Fibroblast of villous mesenchyme (primary cell): ENCODE measurements at regions not wholly inside any gene's neighbourhood (a gene's known extent, or its start where the extent isn't known, plus 50 kb on each side); places are given as distances from the start of the nearest gene placed in this dataset.

Experiments
- DNase-seq: peaks from one replicate; pipeline ENCODE4 v3.0.0-alpha.2; 2010; ENCODE audit warnings: low read depth
- H3K4me3 ChIP-seq: 2 replicates; pipeline ENCODE4 v1.5.1; 2011; ENCODE audit warnings: low read depth, mild to moderate bottlenecking, low read length
- CTCF ChIP-seq: IDR thresholded peaks from 2 replicates; pipeline ENCODE4 v1.5.1; 2012; ENCODE audit warnings: low read depth, mild to moderate bottlenecking, low read length; ENCODE audit not compliant: insufficient read depth

GRCh38 chr3:150357923-150358607 is 50.0 kb upstream of the TSC22D2 start:
- no peak for TF ChIP-seq CTCF
- no peak for DNase-seq
- no peak overlapping the region for H3K4me3 ChIP-seq

- DNase-seq, result no peak
- no peak overlapping the region for H3K4me3 ChIP-seq
- TF ChIP-seq CTCF, result no peak
Measured at GRCh38 chr3:150357140-150357539, 51.0 kb upstream of the TSC22D2 start.

- no peak for TF ChIP-seq CTCF
- H3K4me3 ChIP-seq, result no peak overlapping the region
- DNase-seq, result no peak
Measured at GRCh38 chr3:150355574-150355973, 52.5 kb upstream of the TSC22D2 start.

GRCh38 chr3:150352931-150353330 is 55.2 kb upstream of the TSC22D2 start:
- no peak for TF ChIP-seq CTCF
- DNase-seq, result no peak
- no peak overlapping the region for H3K4me3 ChIP-seq

- no peak overlapping the region for H3K4me3 ChIP-seq
- no peak for TF ChIP-seq CTCF
- no peak for DNase-seq
Measured at GRCh38 chr3:150351398-150351797, 56.7 kb upstream of the TSC22D2 start.

- no peak for DNase-seq
Measured at GRCh38 chr3:150349314-150350097, 58.6 kb upstream of the TSC22D2 start.

More at GRCh38 chr3:150349314-150350097, 58.6 kb upstream of the TSC22D2 start:
- H3K4me3 ChIP-seq, result no peak overlapping the region
- no peak for TF ChIP-seq CTCF
